Tibial nerve (tissue), 4 donors: ENCODE measurements at regions not wholly inside any gene's neighbourhood (a gene's known extent, or its start where the extent isn't known, plus 50 kb on each side); places are given as distances from the start of the nearest gene placed in this dataset.

ENCODE experiments used
- CTCF ChIP-seq, 5 experiments: fragments of 200-600 bp in 3 of 5; fragments of 450-650 bp in 2 of 5; sonication (generic) in 3 of 5; IDR thresholded peaks; one replicate each; pipeline ENCODE4 v1.5.1; 2016 to 2019; ENCODE audit warnings: antibody characterized with exemption in 5 of 5, mild to moderate bottlenecking in 3 of 5, moderate library complexity in 2 of 5
- EP300 ChIP-seq, 2 donors: sonication (generic); formaldehyde crosslinking; IDR thresholded peaks; one replicate each; pipeline ENCODE4 v1.6.1; 2017; ENCODE audit warnings: antibody characterized with exemption in 2 of 2, mild to moderate bottlenecking in 1 of 2
- POLR2A ChIP-seq, 2 donors: fragments of 450-650 bp; IDR thresholded peaks; one replicate each; pipeline ENCODE4 v1.6.1; 2017; ENCODE audit warnings: antibody characterized with exemption in 2 of 2, mild to moderate bottlenecking in 2 of 2, moderate library complexity in 2 of 2

- TF ChIP-seq CTCF (IDR thresholded peaks at IDR 0.05) (no peak), POLR2A (IDR thresholded peaks at IDR 0.05) (no peak), EP300 (IDR thresholded peaks at IDR 0.05) (no peak)
Measured at GRCh38 chr7:22550514-22551030, 50.6 kb upstream of the STEAP1B start.
